Body of pancreas (tissue), 4 donors: ENCODE measurements at regions not wholly inside any gene's neighbourhood (a gene's known extent, or its start where the extent isn't known, plus 50 kb on each side); places are given as distances from the start of the nearest gene placed in this dataset.

Experiments used
- POLR2A ChIP-seq, 3 donors: fragments of 450-650 bp; IDR thresholded peaks; one replicate each; pipeline ENCODE4 v1.6.1; 2016; ENCODE audit warnings: antibody characterized with exemption in 3 of 3, mild to moderate bottlenecking in 2 of 3
- TF ChIP-seq, protein P1 (sequence below), 7 experiments: fragments of 450-650 bp in 4 of 7; fragments of 200-600 bp in 3 of 7; sonication (generic) in 3 of 7; IDR thresholded peaks; one replicate each; pipeline ENCODE4 v1.5.1; 2016 to 2019; ENCODE audit warnings: antibody characterized with exemption in 7 of 7

DNA sequence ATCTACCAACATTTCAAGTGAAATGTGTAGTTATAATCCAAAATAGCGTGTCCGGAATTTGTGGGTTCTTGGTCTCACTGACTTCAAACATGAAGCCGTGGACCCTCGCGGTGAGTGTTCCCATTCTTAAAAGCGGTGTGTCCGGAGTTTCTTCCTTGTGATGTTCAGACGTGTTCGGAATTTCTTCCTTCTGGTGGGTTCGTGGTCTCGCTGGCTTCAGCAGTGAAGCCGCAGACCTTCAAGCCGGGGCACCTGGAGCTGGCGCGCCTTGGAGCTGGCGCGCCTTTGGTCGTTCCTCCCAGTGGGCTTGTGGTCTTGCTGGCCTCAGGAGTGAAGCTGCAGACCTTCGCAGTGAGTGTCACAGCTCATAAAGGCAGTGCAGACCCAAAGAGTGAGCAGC lies 291.5 kb upstream of the EYS start:
- TF ChIP-seq, protein P1, sequence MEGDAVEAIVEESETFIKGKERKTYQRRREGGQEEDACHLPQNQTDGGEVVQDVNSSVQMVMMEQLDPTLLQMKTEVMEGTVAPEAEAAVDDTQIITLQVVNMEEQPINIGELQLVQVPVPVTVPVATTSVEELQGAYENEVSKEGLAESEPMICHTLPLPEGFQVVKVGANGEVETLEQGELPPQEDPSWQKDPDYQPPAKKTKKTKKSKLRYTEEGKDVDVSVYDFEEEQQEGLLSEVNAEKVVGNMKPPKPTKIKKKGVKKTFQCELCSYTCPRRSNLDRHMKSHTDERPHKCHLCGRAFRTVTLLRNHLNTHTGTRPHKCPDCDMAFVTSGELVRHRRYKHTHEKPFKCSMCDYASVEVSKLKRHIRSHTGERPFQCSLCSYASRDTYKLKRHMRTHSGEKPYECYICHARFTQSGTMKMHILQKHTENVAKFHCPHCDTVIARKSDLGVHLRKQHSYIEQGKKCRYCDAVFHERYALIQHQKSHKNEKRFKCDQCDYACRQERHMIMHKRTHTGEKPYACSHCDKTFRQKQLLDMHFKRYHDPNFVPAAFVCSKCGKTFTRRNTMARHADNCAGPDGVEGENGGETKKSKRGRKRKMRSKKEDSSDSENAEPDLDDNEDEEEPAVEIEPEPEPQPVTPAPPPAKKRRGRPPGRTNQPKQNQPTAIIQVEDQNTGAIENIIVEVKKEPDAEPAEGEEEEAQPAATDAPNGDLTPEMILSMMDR (IDR thresholded peaks at IDR 0.05) = no peak
- TF ChIP-seq POLR2A (IDR thresholded peaks at IDR 0.05) = no peak
